ENCODE measurements at regions not wholly inside any gene's neighbourhood (a gene's known extent, or its start where the extent isn't known, plus 50 kb on each side); places are given as distances from the start of the nearest gene placed in this dataset.

DNA sequence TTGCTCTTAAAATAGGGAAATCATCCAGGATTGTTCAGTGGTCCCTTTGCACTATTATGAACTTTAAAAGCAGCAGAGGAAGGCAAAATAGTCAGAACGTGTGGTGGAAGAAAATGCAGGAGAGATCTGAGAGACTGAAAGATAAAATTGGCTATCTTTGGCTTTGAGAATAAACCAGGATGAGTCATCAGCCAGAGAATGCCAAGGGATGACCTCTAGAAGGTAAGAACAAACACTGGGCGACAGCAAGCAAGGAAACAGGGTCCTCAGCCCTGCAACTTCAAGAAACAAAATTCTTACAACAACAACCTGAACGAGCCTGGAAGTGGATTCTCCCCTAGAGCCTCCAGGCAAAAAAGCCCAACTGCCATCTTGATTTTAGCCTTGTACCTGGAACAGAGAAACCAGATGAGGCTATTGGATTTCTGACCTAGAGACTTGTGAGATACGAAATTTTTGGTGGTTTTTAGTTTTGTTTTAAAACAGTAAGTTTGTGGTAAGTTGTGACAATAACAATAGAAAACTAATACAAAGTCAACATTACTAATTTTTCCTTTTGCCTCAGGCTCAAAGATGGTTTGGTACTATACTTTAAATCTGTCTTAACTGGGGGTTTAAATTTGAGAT is 130.2 kb upstream of the CNTNAP2 start:
- H3K4me3 ChIP-seq (ENCODE audit: low read depth, low read length) = no peak overlapping the region
- TF ChIP-seq, protein P1, sequence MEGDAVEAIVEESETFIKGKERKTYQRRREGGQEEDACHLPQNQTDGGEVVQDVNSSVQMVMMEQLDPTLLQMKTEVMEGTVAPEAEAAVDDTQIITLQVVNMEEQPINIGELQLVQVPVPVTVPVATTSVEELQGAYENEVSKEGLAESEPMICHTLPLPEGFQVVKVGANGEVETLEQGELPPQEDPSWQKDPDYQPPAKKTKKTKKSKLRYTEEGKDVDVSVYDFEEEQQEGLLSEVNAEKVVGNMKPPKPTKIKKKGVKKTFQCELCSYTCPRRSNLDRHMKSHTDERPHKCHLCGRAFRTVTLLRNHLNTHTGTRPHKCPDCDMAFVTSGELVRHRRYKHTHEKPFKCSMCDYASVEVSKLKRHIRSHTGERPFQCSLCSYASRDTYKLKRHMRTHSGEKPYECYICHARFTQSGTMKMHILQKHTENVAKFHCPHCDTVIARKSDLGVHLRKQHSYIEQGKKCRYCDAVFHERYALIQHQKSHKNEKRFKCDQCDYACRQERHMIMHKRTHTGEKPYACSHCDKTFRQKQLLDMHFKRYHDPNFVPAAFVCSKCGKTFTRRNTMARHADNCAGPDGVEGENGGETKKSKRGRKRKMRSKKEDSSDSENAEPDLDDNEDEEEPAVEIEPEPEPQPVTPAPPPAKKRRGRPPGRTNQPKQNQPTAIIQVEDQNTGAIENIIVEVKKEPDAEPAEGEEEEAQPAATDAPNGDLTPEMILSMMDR (IDR thresholded peaks at IDR 0.05; ENCODE audit: low read depth, low read length) = no peak
- no peak for DNase-seq (ENCODE audit: low read depth, low spot score)
- in situ Hi-C loops (cut with HindIII; ENCODE audit: low sequenced_read_pairs) = no loop called here

DNA sequence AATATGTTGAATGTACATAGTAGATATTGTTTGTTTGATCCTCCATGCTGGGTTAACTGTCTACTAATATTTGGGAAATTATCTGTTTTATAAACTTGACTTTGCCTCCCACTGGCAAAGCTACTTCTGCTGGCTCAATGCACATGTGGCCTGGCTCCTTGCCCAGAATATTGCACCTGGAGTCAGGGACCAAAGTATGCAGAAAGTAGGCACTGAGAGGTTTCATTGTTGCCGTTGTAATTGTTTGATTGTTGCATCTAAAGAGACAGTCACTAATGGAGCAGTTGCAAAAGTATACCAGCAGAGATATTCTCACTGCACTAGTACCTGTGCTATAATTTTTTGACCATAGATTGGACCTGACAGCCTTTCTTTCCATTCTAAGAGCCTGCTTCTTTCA is 137.8 kb upstream of the CNTNAP2 start:
- H3K4me3 ChIP-seq (ENCODE audit: low read depth, low read length) = no peak overlapping the region
- in situ Hi-C loops (cut with HindIII; ENCODE audit: low sequenced_read_pairs) = no loop called here
- TF ChIP-seq, protein P1 (IDR thresholded peaks at IDR 0.05; ENCODE audit: low read depth, low read length) = no peak
- no peak for DNase-seq (ENCODE audit: low read depth, low spot score)

DNA sequence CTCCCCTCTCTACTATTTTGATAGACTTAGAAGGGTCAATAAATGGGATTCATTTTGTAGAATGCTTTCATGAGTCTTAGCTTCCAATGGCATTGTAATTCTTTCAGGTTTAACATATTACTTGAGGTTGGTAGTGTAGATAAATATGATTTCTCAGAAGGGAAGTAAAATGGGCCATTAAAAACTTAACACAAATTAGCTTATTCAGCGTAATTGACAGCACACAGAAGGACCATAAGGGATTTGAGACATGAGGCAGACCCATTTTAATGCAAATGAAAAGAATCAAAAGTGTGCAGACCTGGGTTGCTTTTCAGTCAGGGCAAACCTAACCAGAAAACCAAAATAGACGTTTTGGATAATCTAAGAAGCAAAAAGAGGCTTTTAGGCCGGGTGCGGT is 156.6 kb upstream of the CNTNAP2 start:
- TF ChIP-seq, protein P1 (IDR thresholded peaks at IDR 0.05; ENCODE audit: low read depth, low read length) = no peak
- in situ Hi-C loops (cut with HindIII; ENCODE audit: low sequenced_read_pairs) = no loop called here

DNA sequence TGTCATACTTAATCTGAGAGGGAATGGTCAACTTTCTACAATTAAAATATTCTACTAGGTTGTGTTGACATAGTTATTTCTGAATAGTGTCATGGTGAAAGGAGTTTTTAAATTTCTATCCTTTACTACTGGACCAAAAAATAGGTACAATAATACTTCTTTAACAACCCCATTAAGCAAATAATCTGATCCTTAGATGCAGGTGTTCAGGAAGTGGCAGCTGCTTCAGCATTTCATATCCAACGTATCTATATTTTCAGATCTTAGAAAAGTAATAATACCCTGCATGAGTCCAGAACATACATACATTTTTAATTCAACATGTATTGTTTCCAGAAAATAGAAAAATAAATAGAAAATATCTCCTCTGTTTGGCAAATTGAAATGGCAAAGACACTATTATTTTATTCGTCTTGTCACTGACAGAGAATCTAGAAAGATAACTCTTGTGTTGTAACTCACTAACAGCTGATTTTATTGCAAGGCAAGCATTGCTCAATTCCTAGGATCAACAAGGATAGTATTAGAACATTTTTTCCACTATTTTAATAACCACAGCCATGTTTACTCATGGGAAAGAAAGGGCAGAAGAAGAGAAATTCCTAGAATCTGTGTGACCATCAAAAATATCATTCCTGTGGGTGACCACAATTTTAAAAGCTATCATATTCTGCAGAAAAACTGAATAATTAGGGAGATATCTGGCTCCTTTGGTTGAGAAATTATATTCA is 159.3 kb upstream of the CNTNAP2 start:
- TF ChIP-seq, protein P1 (IDR thresholded peaks at IDR 0.05; ENCODE audit: low read depth, low read length) = no peak
- peak; percentile 3 for DNase-seq (ENCODE audit: low read depth, low spot score)
- in situ Hi-C loops (cut with HindIII; ENCODE audit: low sequenced_read_pairs) = no loop called here
- H3K4me3 ChIP-seq (ENCODE audit: low read depth, low read length) = no peak overlapping the region

More for the DNA sequence above, 156.6 kb upstream of the CNTNAP2 start:
- H3K4me3 ChIP-seq (ENCODE audit: low read depth, low read length) = no peak overlapping the region
- DNase-seq (ENCODE audit: low read depth, low spot score) = no peak

DNA sequence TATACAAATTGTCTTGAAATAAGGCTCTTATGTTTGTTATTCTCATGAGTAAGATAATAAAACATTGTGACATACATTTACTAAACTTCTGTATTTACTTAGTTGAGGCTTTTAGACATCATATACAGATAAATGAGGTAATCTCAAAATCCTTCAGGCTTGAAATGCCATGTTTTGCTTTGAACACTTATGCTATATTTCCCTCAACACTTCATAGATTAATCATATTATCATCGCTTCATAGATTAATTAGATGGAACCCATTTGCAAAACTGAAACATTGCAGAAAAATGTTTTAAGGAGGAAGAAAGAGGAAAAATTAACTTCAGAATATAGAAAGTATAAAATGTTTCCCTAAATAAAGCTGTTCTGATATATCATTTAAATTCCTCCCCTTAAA is 165.0 kb upstream of the CNTNAP2 start:
- H3K4me3 ChIP-seq (ENCODE audit: low read depth, low read length) = no peak overlapping the region
- in situ Hi-C loops (cut with HindIII; ENCODE audit: low sequenced_read_pairs) = no loop called here
- no peak for DNase-seq (ENCODE audit: low read depth, low spot score)
- TF ChIP-seq, protein P1 (IDR thresholded peaks at IDR 0.05; ENCODE audit: low read depth, low read length) = no peak

DNA sequence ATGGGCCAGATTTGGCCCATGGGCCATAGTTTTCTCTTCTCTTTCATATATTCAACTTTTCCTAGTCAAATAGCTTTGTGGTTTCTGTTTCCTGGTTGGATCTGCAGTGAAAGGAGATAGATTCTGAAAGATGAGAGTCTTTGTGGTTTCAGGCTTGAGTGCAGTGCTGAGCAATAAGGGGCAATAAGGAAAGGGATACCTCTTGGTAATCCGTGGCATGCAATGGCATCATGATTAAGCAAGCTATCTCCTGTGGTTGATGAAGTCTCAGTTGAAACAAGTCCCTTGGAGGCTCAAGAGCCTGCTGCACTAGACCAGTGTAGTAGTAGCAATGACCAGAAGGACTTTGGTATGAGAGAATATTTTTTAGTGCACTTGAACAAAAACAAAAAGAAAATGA is 187.7 kb upstream of the CNTNAP2 start:
- in situ Hi-C loops (cut with HindIII; ENCODE audit: low sequenced_read_pairs) = no loop called here
- no peak overlapping the region for H3K4me3 ChIP-seq (ENCODE audit: low read depth, low read length)
- peak; percentile 1 for DNase-seq (ENCODE audit: low read depth, low spot score)
- TF ChIP-seq, protein P1 (IDR thresholded peaks at IDR 0.05; ENCODE audit: low read depth, low read length) = no peak
